ENCODE measurements at regions not wholly inside any gene's neighbourhood (a gene's known extent, or its start where the extent isn't known, plus 50 kb on each side); places are given as distances from the start of the nearest gene placed in this dataset.

- TF ChIP-seq SP1 (IDR thresholded peaks at IDR 0.05; ENCODE audit: low read depth, low read length) (no peak), BRCA1 (IDR thresholded peaks at IDR 0.05; ENCODE audit: low read depth, low read length) (no peak), POLR2AphosphoS5 (IDR thresholded peaks at IDR 0.05; ENCODE audit: low read depth, low read length) (no peak), CEBPB (IDR thresholded peaks at IDR 0.05; ENCODE audit: low read depth, low read length) (no peak)
Measured at GRCh38 chr6:81051952-81052351, 700.5 kb downstream of the TENT5A start (continued).

All from H1 (cell line).